ENCODE measurements at regions not wholly inside any gene's neighbourhood (a gene's known extent, or its start where the extent isn't known, plus 50 kb on each side); places are given as distances from the start of the nearest gene placed in this dataset.

- TF ChIP-seq CTCF (IDR thresholded peaks at IDR 0.05; ENCODE audit: poor library complexity) (no peak), EZH2 (IDR thresholded peaks at IDR 0.05; ENCODE audit: borderline replicate concordance) (no peak), EZH2phosphoT487 (IDR thresholded peaks at IDR 0.05; ENCODE audit: low read depth, severe bottlenecking, unreplicated experiment) (no peak)
Observed at GRCh38 chr1:105419030-105419429, 1637.4 kb upstream of the PRMT6 start.
